ENCODE measurements at regions not wholly inside any gene's neighbourhood (a gene's known extent, or its start where the extent isn't known, plus 50 kb on each side); places are given as distances from the start of the nearest gene placed in this dataset.

- Histone ChIP-seq H3K4me2 (ENCODE audit: low read length) (no peak overlapping the region), H2AFZ (ENCODE audit: low read depth, low read length, poor library complexity, severe bottlenecking) (no peak overlapping the region), H3K36me3 (ENCODE audit: control insufficient read depth in 1 of 2, insufficient read depth in 2 of 2, low read length in 2 of 2) (no peaks in the 10 kb centered on the region), H4K20me1 (ENCODE audit: insufficient read depth) (no peaks in the 10 kb centered on the region), H3K27me3 (ENCODE audit: insufficient read depth, low read length) (no peaks in the 10 kb centered on the region), H3K79me2 (ENCODE audit: insufficient read depth, low read length) (no peaks in the 10 kb centered on the region), H3K9ac (ENCODE audit: low read length) (no peak overlapping the region), H3K9me2 (ENCODE audit: insufficient read depth) (no peaks in the 10 kb centered on the region), H3K27ac (ENCODE audit: low read depth, low read length) (no peak overlapping the region), H3K4me3 (replicated peaks in 1 of 2; ENCODE audit: low read depth in 1 of 2, low read length in 2 of 2) (no peak overlapping the region), H3K4me1 (ENCODE audit: control insufficient read depth in 1 of 2, insufficient read depth in 2 of 2, low read length in 2 of 2) (no peaks in the 10 kb centered on the region), H3K9me3 (ENCODE audit: control insufficient read depth in 1 of 2, insufficient read depth in 1 of 2, low read depth in 1 of 2, low read length in 2 of 2) (no peaks in the 10 kb centered on the region)
- intact Hi-C loops (cut with micrococcal nuclease): no loop called here
- TF ChIP-seq SP1 (IDR thresholded peaks at IDR 0.05; ENCODE audit: low read depth) (no peak), ELF1 (IDR thresholded peaks at IDR 0.05; ENCODE audit: borderline replicate concordance, low read depth) (no peak), POLR2AphosphoS5 (IDR thresholded peaks at IDR 0.05; ENCODE audit: low read depth, low read length) (no peak), CBX3 (IDR thresholded peaks at IDR 0.05; ENCODE audit: low read depth) (no peak), POLR2A (IDR thresholded peaks at IDR 0.05; ENCODE audit: borderline replicate concordance, extremely low read depth, insufficient read depth, insufficient read length) (no peak), ATF3 (IDR thresholded peaks at IDR 0.05) (no peak), YY1 (IDR thresholded peaks at IDR 0.05; ENCODE audit: extremely low read depth, insufficient replicate concordance, low read depth, low read length) (no peak), EZH2 (IDR thresholded peaks at IDR 0.05) (no peak)
- TF ChIP-seq, protein P1, sequence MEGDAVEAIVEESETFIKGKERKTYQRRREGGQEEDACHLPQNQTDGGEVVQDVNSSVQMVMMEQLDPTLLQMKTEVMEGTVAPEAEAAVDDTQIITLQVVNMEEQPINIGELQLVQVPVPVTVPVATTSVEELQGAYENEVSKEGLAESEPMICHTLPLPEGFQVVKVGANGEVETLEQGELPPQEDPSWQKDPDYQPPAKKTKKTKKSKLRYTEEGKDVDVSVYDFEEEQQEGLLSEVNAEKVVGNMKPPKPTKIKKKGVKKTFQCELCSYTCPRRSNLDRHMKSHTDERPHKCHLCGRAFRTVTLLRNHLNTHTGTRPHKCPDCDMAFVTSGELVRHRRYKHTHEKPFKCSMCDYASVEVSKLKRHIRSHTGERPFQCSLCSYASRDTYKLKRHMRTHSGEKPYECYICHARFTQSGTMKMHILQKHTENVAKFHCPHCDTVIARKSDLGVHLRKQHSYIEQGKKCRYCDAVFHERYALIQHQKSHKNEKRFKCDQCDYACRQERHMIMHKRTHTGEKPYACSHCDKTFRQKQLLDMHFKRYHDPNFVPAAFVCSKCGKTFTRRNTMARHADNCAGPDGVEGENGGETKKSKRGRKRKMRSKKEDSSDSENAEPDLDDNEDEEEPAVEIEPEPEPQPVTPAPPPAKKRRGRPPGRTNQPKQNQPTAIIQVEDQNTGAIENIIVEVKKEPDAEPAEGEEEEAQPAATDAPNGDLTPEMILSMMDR (IDR thresholded peaks at IDR 0.05 in 2 of 3, conservative IDR thresholded peaks at IDR 0.05 in 1 of 3; ENCODE audit: borderline replicate concordance in 1 of 3, insufficient read depth in 1 of 3, low read depth in 2 of 3, low read length in 2 of 3): no peak
- BruUV-seq (replicated peaks): no TSS peak
- no peak for DNase-seq (ENCODE audit: low read depth, low spot score)
- RAD21 ChIA-PET (ENCODE audit: low non-redundant PET in 1 of 2, low total read pairs in 2 of 2, uncharacterized antibody in 2 of 2, unreplicated experiment in 2 of 2): no interaction called here
- POLR2A ChIA-PET: no interaction called here
- no peak for ATAC-seq
- CTCF ChIA-PET: no interaction called here
Measured at GRCh38 chr13:89205856-89206520, 1534.8 kb downstream of the SLITRK5 start.

All from HCT116 (cell line).